Colon (tissue), 2 donors: ENCODE measurements at regions not wholly inside any gene's neighbourhood (a gene's known extent, or its start where the extent isn't known, plus 50 kb on each side); places are given as distances from the start of the nearest gene placed in this dataset.

Experiments
- FAIRE-seq: peaks from 2 replicates; lab custom pipeline; 2012; peaks lifted over from hg19 to GRCh38; lab: Jason Lieb, UNC
- donor health status: control.
- donor health status: control.

DNA sequence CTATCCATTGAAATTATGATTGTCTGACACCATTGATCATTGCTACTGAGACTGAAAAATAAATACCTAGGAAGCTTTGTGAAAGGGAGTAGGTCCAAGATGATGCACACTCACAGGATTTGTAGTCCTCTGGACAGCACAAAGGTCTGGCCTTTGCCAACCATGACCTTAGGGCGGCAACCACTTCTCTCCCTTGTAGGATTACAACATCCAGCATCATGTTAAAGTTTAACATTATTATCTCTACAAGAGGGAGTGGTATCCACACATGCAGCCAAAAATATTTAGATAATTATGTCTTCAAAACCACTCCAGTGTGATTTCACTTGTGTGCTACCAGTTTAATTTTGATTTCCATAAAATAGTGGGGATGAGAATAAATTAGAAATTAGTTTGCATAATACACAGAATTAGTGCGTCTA, 51.1 kb upstream of the NHSL1 start:
- no peak for FAIRE-seq

DNA sequence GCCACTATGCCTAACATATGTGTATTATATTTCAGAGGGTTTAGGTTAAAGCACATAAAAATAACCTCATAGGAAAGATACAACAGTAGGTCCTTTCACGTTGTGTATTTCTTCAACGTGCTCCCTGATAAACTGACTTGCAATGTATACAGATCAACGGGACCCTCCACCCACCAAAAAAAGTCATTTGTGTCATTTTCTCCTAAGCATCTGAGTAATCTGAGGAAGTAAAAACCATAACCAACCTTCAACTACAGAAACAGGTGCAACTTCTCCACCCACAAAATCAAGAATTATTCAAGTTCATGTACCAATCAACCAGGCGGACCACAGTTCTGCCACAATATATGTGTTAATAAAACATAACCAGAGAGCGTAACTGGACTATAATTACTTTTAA, 54.9 kb upstream of the NHSL1 start:
- no peak for FAIRE-seq

DNA sequence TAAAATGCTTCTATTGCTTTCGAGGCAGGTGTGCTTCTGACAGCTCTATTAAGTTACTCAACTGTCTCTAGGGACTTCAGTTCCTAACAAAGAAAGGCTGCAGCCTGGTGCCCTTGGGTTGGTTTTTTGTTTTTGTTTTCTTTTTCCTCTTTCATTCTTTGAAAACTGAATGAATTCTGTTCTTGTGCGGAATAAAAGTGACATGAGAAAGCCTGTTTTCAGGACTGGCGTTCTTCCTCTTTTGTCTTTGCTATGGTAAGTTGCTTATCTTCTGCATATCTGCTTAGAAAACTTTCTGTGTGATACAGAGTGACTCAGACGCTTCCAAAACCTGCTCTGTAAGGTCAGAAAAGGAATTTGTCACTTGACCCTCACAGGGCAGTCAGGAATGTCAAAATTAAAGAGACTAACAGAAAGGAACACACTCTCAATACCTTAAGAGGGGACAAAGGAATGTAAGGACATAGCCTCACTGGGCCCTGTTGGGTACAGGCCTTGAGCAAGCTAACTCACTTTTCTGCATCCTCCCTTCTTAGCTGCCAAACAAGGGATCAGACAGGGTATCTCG, 56.2 kb upstream of the NHSL1 start:
- FAIRE-seq, result no peak

DNA sequence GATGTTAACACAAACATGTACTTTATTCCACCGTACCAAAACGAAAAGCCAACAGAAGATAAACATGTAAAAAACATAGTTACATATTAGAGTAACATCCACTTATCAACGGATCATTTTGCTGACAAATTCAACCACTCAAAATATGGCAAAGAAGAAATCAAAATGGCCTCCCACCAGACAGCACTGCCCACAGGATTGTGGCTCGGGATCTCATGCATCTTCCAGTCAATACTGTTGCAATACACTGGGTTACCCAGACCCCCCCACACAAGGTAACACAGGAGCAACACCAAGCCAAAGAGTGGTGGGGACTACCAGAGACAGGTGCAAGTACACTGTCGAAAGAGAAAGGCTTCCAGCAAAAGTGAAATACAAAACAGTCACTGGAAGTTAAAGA, 57.9 kb upstream of the NHSL1 start:
- FAIRE-seq, result no peak

DNA sequence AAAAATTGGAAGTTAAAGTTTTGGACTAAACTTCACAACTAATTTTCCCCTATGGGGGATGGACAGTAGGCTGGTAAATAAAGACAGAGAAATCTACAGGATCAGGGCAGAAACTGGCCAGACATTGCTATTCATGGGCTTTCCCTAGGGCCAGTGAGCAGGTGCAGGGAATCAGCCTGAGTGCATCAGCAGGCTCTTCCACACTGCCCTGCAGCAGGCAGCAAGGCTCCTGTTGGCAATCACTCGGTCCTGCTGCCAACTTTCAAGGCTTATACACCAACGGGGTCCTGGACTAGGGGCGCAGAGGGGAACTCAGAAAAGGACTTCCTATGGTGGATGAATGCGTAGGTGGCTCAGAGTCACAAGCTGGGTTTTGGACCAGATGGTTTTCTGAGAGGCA, 59.8 kb upstream of the NHSL1 start:
- FAIRE-seq, result no peak

DNA sequence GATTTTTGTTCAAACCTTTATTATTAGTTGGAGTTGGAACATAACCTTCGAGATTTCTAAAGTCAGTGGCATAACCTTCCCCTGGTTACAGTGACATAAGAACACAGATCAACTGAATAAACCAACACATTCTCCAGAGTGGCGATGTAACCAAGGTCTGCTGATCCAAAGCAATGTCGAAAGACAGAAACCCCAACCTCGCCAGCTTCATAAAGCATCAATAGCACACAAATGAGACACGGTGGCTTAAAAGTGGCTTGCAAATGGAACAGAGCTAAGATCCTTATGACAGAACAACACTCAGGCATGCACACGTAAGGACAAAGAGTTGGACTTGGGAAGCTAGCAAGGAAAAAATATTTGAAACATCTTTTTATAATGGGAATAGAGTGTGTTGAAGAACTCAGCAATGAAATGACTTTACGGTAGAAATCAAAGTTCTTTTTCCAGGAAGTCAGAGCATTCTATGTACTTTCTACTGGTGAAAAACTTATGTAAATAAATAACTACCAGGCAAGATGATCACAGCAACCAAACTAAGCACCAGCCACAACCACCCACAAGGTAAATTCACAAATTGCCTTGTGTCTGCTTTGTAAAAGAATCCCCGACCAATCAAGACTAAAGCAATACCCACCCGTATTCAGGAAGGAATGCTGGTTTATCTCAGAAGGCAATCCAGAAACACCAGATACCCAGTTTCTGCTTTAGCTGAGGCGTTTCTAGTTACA, 61.0 kb upstream of the NHSL1 start:
- peak; percentile 38 for FAIRE-seq

DNA sequence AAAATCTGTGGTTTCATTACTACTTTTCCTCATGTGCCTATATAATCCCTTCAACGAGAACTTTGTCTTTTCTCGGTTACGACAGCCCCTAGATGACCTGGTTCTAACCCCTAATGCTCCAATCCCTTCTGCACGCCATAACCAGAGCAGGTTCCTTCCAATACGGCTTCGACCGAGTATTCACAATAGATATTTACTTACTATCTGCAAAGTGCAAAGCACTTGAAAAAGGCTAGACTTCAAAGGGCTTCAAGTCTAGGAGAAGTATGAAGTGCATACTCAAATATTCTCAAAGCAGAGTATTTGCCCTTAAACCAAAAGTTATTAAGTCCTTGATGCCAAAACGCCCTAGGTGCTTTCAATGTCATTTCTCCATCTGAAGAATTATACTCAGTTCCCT, 63.4 kb upstream of the NHSL1 start:
- FAIRE-seq, result no peak

DNA sequence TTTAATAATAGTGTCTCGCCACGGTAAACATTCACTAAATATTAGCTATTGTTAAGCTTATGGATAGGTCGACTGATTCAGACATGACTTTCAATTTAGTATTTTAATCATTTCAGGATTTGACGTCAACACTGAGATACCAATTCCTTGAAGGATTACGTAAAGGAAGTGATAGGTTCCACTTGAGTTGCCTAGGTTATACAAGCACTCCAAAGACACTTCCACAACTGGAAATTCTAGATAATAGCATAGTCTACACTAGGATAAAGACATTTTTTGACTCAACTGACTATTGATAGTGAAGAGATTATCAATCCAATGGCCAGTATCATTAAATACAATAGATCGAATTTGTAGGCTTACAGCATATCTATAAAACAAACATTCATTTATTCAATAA, 63.9 kb upstream of the NHSL1 start:
- no peak for FAIRE-seq

DNA sequence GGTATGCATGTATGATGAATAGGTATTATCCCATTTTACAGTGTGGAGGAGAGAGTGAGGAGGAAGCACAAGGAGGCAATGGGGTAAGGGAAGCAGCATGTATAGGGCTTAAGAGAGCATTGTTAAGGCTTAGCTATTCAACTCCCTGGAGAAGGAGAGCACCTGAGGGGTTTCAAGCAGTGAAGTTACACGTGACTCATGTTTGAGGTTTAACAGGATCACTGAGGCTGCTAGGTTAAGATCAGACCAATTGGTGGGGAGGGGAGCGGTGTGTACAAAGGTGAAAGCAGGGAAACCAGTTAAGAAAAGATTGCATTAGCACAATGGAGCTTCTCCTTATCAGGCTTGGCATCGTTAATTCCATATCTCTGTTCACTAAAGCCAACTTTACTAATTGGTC, 64.4 kb upstream of the NHSL1 start:
- FAIRE-seq, result no peak

DNA sequence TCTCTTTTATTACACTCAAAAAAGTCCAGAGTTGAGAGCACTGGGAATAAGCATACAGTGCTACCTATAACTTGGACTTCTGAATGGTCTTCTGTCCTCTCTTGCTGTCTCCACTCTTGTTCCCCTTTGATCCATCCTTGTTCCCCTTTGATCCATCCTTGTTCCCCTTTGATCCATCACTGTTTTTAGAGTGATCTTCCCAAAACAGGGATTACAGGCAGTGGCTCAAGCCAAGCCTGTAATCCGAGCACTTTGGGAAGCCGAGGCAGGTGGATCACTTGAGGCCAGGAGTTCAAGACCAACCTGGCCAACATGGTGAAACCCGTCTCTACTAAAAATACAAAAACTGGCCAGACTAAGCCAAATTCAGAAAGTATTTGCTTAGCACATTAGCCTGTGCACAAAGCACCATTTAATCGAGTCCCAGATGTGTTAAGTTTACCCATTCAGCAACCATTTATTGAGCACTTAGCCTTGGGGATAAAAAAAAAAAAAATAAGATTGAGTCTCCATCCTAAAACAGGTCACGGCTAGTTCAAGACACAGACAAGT, 65.0 kb upstream of the NHSL1 start:
- no peak for FAIRE-seq

DNA sequence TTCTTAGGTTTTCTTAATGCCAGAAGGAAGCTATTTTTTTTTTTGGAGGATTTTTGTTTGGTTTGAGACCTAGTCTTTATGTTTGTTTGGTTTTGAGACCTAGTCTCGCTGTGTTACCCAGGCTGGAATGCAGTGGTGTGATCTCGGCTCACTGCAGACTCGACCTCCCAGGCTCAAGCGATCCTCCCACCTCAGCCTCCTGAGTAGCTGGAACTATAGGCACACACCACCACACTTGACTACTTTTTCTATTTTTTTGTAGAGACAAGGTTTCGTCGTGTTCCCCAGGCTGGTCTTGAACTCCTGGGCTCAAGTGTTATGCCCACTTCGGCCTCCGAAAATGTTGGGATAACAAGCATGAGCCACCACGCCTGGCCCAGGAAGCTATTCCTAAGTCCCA, 67.8 kb upstream of the NHSL1 start:
- FAIRE-seq, result no peak

DNA sequence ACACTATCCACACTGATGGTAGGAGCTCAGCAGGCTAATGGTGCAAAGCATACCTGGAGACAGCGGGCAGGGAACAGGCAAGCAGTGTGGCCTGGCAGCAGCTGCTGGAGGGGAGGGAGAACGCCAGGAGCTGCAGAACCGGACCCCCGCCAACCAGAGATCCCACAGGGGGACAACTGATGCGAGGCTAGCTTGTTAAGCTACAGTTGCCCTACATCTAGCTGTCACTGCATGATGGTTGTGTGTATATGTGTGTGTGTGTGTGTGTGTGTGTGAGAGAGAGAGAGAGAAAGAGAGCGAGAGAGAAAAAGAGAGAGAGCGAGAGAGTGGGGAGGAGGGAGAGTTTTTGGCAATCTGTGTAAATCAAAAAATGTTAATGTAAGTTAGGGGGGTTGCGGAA, 69.7 kb upstream of the NHSL1 start:
- no peak for FAIRE-seq

DNA sequence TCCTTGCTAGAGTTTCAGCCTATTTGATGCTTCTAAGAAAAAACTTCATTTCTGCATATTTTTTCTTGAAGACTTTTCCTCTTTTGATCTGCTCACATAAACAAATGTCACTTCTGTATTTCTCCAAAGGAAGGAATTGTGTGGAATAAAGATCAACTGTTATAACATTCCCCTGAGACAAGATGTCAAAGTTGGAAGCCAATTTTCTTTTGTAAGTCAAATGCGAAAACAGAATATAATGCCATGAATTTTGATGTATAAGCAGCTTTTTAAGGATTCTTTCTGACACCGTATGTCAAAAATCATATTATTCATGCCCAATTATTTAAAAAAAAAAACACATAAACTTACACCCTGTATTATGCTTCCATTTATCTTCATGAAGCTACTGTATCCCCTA, 70.3 kb upstream of the NHSL1 start:
- no peak for FAIRE-seq

DNA sequence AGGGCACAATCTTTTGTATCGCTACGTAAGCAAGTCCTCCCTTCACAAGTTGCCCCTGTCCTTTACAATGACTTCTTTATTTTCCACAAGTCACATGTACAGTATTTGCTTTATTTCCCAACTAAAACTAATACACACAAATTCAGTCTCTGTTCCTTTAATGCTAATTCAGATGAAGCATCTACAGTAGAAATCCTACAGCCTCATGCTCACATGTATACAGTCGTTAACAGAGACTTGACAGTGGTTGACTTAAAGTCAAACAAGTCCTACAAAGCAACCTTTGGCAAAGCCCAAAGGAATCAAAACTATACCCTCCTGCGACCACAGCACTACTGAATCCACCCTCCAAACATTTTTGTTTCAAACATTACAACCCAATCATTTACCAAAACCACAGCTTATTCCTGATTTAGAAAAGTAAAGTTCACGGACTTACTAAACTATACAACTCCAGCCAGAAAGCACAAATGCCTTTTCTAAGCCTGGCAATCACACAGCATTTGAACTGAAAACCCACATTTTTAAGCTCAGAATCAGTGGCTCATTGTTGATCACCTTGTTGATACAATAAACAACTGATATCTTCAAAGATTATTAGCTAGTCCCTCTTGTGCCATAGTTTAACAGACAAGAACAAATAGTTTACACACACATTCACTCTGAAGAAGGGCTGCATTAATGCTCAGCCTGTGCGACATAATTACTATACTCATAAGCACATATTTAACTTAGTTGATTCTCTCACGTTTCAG, 70.9 kb upstream of the NHSL1 start:
- FAIRE-seq, result no peak

DNA sequence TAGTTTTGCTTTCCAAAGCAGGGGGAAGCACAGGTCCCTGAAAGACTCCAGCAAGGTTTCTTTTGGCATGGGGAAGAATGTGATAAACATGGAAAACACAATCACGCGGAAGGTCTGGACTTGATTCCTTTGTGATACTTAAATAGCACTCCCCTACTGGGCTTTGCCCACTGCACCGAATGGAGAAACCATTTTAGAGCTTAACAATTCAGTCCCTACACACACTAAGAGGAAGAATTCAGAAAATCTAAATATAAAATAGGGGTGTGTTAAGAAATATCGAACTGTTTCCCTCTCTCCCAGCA, 71.4 kb upstream of the NHSL1 start:
- no peak for FAIRE-seq

DNA sequence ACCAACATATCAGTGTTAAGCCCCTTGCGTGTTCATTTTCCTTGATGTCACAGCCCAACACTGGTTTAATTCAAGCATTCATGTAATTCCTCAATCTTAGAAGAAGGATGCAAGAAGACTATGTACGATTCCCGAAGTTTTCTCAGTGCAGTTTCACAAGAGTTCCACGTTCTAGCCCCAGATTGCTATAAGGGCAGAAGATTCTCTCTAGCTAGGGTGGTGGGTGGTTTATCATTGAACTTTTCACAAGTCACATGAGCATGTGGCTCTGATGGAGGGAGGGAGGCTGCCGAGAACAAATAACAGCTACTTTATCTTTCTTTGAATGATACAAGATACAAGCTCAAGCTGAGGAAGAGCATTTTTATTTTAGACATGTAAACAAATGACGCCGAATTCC, 71.9 kb upstream of the NHSL1 start:
- no peak for FAIRE-seq

DNA sequence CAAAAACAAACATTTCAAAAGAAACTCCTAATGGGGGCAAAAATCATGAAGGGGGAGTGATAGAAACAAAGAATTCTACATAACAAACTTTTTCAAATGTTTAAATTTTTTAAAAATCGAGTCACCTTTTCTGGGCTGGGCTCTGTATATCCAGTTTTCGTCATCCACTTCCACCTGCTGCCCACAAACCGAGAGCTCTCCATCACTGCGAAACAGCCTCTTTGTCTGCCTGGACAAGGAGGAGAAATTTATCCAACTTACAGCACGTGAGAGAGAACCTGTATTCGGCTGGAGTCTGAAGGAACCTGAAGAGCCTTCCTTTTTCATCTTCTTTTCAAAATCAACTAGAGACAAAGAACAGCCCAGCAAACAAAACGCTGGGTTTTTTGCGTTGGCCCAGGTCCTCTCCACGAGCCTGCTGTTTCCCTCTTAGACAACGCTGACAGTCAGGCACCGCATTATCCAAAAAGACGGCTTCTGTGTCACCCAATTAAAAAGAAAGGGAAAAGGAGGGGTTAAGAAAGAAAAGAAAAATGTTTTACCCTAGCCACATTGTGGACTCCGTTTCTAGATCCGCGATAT, 72.4 kb upstream of the NHSL1 start:
- FAIRE-seq, result no peak

DNA sequence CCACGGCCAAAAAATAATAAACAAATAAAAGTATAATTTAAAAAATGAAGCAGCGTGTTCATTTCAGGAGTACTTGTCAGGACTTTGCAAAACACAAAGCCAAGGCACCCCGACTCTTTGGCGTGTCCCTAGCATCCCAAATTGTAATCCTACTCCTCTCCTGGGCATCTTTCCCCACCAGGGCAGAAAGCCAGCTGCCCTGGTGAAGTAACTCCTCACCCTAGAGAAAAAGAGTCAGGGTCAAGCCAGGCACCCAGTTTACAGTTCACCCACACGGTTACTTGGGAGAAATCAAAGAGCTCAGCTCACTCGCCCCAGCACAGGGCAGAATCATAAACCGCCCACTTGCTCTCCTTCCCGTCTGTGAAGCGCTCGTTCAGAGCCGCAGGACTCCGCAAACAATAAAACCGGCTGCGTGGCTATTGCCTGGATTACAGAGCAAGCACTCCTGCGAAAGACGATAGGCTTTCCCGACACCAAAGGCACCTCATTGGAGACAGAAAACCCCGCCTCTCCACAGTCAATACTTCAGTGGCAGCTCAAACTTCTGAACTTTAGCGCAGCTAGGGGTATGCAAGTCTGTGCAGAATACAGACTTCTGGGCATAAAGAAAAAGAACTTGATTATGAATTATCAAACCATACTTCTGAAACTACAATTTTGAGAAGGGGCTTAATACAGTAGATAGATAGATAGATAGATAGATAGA, 73.0 kb upstream of the NHSL1 start:
- no peak for FAIRE-seq

DNA sequence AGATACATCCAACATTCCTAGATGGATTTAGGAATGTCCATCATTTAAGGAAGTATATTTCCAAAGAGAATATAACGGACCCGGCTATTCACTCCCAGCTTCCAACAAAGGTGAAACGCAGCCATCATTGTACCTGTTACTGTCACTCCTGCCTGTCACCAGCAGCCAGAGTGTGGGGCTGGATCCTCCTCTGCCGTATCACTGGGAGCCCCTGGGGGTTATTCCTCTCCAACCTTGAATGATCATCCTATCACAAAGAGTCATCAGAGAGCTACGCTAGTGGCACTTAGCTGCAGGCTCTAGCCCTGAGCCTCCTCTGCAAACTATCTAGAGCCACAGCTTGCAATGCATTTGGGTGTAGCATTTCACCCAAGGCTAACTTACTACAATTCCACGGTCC, 73.6 kb upstream of the NHSL1 start:
- FAIRE-seq, result no peak

DNA sequence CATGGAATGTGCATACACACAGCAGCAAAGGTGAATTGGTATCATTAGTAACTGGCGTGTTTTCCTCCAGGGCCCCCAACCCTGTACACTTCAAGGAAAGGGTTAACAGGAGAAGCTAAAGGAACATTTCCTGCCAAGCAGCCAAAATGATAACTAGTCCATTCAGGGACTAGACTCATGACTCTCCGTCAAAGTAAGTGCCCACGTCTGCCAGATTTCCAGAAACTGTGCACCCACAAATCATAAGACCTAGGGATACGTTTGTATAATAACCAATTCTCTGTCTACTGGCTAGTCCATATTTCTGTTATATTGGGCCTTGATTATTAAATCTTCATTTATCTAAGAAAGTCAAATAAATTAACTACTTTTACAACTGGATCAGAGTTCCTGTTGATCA, 76.0 kb upstream of the NHSL1 start:
- FAIRE-seq, result no peak

DNA sequence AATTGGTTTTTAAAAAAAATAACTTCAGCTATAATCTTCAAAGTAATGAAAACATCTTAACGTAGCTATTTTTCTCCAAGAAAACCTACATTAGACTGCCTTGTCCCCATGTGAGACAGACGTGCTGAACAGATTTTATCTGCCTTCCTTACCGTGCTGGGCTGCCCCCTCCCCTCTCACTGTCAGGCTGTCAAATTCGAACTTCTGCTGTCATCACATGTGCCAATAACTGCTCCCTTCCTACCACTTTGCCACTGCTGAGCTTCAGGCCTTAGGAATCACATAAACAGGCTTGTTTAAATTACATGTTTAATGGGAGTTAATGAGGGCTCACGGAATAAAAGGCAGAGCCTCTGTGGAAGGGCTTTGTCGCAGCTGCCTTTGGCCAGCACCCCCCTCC, 77.0 kb upstream of the NHSL1 start:
- FAIRE-seq, result no peak

DNA sequence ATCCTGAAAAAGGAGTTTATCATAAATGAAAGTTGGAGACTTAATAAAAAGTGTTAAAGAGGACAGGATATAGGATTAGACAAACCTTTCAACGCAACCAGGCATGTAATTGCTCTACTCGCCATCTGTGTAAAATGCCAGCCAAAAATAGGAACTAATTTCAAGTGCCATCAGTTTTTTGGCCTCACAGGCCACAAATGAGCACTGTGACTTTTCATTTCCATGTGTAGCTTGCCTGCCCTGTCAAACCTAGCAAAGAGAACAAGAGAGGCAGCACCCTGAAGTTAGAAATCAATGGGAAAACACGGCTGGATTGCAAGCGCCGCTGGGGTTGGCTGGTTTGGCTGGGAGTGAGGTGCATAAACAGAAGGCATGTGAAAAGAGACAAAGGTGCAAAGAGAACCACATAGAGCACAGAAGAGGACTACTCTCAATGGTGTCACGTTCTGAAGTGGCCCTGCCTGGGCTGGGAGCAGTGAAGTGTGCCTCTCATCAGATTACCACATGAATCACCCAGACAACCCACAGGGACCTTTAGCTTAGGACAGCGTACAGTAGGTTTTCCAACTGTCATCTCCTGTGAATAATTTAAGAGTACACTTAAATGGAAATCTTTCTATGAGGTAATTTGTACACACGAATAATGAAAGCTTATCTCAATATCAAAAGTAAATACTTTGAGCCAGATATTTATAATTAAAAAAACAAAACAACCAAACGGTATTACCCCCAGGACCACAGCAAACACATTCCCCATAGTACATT, 78.0 kb upstream of the NHSL1 start:
- FAIRE-seq, result no peak
